ENCODE measurements at regions not wholly inside any gene's neighbourhood (a gene's known extent, or its start where the extent isn't known, plus 50 kb on each side); places are given as distances from the start of the nearest gene placed in this dataset.

DNA sequence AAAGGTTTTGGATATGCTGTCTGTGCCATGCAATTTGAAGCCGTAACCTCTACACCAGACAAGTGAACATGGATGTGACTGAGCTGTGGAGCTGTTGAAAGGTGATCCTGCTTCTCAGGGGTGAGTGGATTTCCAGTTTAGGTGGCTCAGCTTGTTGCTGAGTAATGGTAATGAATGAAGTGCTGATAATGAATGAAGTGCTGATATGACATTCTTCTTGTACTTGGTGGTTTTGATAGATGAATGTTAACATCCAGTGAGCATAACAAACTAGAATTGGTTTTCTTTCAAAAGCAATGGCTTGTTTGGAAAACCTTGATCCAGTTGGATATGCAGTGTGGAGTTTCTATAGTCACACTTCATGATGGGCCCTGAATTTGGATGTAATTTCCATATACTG is 89.7 kb upstream of the FZD8 start:
- TF ChIP-seq CTCF (IDR thresholded peaks at IDR 0.05) = no peak
- TF ChIP-seq POLR2A (IDR thresholded peaks at IDR 0.05) = no peak
- no peak for TF ChIP-seq EP300 (IDR thresholded peaks at IDR 0.05)
